NB4 (cell line): ENCODE measurements at regions not wholly inside any gene's neighbourhood (a gene's known extent, or its start where the extent isn't known, plus 50 kb on each side); places are given as distances from the start of the nearest gene placed in this dataset.

ENCODE experiments used
- CTCF ChIP-seq: IDR thresholded peaks from one replicate; pipeline ENCODE4 v1.5.1; 2012; ENCODE audit warnings: low read depth, low read length
- MAX ChIP-seq: IDR thresholded peaks from 2 replicates; pipeline ENCODE4 v1.6.1; 2011; ENCODE audit warnings: low read depth, low read length
- MYC ChIP-seq: IDR thresholded peaks from 2 replicates; pipeline ENCODE4 v1.6.1; 2011; ENCODE audit warnings: low read depth, low read length
- POLR2A ChIP-seq: IDR thresholded peaks from 2 replicates; pipeline ENCODE4 v1.6.1; 2011; ENCODE audit warnings: mild to moderate bottlenecking; ENCODE audit not compliant: insufficient read length; ENCODE audit errors: extremely low read depth

- TF ChIP-seq CTCF (no peak), MYC (no peak), POLR2A (no peak), MAX (no peak)
Observed at GRCh38 chr1:163709636-163710035, 387.9 kb downstream of the NUF2 start.
